NCI-H82 (cell line): ENCODE measurements at regions not wholly inside any gene's neighbourhood (a gene's known extent, or its start where the extent isn't known, plus 50 kb on each side); places are given as distances from the start of the nearest gene placed in this dataset.

Source experiments
- DNase-seq: peaks from one replicate; lab custom pipeline; 2025; lab: John Stamatoyannopoulos, UW

GRCh38 chr5:173689737-173690360, 73.4 kb upstream of the BOD1 start:
- DNase-seq = no peak

- no peak for DNase-seq
These were observed 75.5 kb upstream of the BOD1 start for GRCh38 chr5:173691931-173692330.

GRCh38 chr5:173693670-173694069, 77.2 kb upstream of the BOD1 start:
- DNase-seq = no peak

DNA sequence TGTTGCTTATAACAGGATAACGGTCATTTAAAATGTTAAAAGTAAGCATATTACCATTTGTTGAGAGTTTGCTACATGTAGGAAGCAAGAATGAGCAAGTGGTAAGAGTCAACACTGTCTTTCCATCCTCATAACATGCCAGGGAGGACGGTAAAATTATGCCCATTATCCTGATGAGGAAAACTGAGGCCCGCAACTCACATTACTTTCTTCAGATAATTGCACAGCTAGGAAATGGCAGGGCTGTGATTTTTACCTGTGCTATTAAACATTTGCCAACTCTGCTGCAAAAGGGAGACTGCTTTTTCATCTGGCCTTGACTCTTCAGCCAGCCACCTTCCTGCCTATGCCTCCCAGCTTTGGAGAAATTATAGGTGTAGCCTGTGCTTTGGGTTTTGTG, 79.8 kb upstream of the BOD1 start:
- DNase-seq = no peak

DNA sequence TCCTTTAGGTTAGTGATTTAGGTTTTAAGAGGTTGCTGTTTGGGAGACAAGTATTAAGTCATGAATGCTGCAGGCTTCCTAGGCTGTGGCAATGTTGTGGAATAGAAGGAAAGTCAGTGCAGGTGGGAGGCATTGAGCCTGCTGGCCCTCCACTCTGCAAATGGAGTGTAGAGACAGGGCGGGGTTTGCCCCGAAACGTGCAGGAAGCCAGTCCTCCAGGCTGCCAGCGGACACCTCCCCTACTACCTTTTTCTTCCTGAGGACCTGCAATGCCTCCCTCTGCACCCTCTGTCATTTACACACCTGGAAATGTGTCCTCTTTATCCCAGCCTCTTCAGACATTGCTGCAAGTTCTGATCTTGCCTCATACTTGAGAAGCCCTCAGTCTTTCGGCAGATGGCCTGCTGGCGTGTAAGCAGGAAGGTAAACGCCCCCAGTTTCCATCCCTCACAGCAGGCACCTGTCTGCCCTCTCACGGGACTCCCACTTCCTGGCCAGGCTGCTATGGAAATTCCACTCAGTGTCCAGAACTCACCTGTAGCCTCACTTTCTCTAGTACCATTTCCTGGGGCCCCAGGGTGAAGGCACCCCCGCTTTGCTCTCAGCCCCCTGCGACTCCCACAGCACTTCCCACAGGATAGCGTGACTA, 81.6 kb upstream of the BOD1 start:
- DNase-seq = peak; percentile 67

DNA sequence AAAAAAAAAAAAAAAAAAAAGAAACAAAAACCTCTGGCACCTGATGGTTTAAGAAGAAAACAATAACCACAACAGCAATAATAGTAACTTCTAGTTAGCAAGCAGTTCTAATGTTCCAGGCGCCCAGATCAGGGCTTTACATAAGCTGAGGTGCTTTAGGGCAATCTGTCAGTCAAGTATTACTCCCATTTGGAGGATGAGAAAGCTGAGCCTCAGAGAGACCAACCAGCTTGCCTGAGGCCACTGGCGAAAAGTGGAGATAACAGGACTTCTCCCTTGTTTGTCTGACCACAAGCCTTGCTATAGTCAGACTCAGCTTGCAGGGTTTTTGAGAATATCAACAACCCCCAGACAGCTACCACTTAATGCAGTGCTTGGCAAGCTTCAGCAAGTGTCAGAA, 83.5 kb upstream of the BOD1 start:
- DNase-seq = peak; percentile 65

DNA sequence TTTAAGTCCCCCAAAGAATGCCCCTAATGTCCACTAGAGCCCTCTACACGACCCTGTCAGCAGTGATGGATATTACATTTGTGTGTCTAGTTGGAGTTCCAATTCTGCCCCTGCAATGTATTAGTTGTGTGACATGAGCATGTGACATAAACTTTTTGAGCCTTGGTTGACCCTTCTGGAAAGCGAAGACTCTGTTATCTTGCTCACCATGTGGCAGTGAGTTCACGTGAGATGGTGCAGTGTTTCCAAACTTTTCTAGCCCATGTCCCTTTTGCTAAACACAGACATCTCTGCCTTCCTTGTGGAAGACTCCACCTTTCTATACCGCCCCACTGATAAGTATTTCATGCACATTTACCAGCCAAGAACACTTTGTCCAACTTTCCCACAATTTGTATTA, 87.0 kb upstream of the BOD1 start:
- no peak for DNase-seq

DNA sequence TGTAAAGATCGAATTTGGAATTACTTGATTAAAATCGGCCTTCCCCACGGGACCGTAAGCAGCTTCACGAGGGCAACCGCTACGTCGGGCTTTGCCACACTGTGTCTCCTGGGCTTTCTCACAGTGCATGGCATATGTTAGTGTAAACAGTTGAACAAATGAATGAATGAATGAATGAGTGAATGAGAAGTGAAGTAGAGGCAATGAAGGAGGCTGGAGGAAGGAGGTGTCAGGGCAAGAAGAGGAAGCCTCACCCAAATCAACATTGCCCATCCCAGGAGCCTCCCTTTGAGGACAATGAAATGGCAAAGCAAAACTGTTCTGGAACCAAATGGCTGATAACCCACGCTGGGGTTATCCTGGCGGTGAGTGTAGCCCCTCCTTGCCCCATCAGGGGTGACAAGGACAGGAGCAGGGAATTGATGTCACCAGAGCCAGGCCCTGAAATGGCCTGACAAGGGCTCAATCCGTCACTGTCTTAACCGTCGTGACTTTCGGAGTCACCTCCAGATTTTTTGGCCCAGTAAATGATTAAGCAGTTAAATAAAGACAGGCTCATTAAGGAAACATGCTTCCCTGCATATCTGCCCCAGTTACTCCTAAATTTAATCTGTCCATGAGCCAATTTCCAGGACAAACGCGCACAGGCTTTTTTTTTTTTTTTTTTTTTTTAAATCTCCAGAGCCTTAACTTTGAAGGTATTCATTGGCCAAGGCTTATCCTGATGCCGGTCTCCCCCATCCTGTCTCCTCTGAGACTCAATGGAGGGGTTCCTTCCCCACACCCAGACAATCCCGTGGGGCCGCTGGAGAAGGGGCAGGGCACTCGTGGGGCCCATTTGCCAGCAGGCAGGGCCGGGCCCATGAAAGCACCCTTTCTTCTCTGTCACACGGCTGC, 88.4 kb upstream of the BOD1 start:
- DNase-seq = peak; percentile 50

GRCh38 chr5:173705512-173706044, 89.1 kb upstream of the BOD1 start:
- no peak for DNase-seq

GRCh38 chr5:173706700-173707099, 90.2 kb upstream of the BOD1 start:
- no peak for DNase-seq

GRCh38 chr5:173707392-173707791, 90.9 kb upstream of the BOD1 start:
- peak; percentile 64 for DNase-seq

GRCh38 chr5:173709145-173709544, 92.7 kb upstream of the BOD1 start:
- no peak for DNase-seq

GRCh38 chr5:173709761-173710160, 93.3 kb upstream of the BOD1 start:
- DNase-seq = no peak

GRCh38 chr5:173710528-173710927, 94.1 kb upstream of the BOD1 start:
- no peak for DNase-seq

GRCh38 chr5:173711466-173711865, 95.0 kb upstream of the BOD1 start:
- no peak for DNase-seq

- DNase-seq = no peak
These were observed 96.2 kb upstream of the BOD1 start for GRCh38 chr5:173712609-173713175.

DNA sequence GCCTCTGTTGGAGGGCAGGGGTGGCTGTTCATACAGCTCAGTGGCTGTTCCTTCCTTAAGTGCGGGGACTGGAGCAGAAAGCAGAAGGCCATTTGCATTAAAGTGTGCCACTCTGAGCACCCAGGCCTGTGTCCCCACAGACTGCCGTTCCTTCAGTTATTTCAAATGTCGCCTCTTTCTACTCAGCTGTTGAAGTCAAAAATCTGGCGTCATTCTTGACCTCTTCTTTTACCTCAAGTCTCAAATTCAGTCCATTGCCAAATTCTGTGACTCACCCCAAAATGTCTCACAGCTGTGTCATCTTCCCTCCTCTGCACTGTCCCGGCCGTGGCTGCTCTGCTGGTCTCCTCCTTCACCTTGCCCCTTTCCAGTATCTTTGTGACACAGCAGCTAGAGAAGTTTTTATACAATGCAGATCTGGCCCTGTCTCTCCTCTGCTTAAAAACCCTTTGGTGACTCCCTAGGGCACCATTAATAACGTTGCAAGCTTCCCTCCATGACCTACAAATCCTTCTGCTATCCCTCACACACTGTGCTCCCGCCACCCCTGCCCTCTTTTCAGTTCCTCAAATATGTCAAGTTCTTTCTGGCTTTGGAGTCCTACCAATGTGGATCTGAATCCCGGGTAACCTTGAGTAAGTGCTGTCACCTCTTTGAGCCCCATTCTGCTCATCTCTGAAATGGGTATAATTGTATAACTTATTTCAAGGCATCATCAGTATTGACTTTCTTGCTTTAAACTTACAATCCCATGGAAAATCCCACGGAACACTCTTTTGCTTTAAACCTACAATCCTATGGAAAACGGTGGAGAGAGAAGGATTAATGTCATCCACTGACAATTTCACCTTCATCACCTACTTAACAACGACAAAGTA, 98.3 kb upstream of the BOD1 start:
- DNase-seq = no peak

- DNase-seq = no peak
These were observed 99.2 kb upstream of the BOD1 start for GRCh38 chr5:173715607-173716006.

DNA sequence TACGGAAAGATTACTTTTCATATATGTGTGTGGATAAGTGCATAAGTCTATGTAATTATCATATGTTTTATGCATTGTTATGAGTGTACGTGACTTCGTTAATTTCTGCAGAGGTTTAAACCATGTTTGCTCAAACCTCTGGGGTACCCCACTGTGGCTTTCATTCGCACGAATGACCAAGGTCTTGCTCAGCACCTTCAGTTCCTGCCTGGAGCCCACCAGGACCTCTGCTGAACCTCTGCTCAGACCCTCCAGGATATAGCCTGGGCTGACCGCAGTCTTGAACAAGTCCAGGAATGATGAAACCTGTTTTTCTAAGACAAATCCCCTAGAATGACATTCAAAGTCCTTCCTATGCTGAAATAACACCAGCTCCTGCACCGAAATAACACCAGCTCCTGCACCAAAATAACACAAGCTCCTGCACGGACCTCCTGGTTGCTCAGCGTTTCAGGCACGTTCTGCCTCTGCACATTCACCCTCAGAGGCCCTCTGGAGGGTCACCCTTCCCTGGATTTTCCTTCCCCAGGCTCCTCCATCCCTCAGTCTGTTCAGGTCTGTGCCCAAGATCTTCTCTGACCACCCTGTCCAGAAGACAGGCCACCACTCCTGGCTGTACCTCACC, 99.7 kb upstream of the BOD1 start:
- no peak for DNase-seq

DNA sequence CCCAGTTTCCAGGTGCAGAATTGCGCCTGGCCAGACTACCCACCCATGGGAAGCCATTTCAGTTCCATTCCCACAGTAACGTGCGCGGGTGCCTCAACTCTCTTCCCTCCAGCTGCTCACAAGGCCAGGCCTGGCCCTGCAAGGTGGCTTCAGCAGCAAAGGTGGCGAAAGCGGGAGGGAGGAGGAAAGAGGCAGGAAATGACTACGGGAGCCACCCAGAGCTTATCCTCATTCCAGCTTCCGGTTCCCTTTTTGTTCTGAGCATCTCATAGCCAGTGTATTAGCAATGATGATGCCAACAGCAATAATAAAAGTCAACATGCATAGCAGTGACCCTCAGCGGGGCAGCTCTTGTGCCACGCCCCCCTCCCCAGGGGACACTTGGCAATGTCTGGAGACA, 101.5 kb upstream of the BOD1 start:
- no peak for DNase-seq

DNA sequence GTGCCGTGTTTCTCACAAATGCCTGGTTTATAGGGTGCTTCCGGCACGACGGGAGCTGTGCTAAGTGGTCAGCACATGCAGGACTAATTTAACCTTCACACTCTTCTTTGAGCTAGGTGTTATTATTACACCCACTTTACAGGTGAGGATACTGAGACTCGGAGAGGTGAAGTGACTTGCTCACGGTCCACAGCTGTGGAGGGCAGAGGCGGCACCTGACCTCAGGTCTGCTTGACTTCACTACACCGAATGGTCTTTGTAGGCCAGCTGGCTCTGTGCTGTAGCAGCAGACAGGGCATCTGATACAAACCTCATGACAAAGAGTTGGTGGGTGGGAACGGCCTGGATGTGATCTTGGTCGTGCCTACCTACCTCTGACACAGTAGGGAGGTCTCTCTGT, 102.0 kb upstream of the BOD1 start:
- no peak for DNase-seq
